HFFc6 (cell line): ENCODE measurements at regions not wholly inside any gene's neighbourhood (a gene's known extent, or its start where the extent isn't known, plus 50 kb on each side); places are given as distances from the start of the nearest gene placed in this dataset.
A peak's percentile ranks its signal among the peaks of the same experiment; 100 is the strongest.

Source experiments
- DNase-seq: peaks from one replicate; pipeline ENCODE4 v3.0.0-alpha.2; 2018
- H3K27ac Mint-ChIP-seq: 2 replicates; pipeline ENCODE4 v1.8.0; 2020; ENCODE audit warnings: mild to moderate bottlenecking, mixed read lengths
- H3K27me3 Mint-ChIP-seq: 2 replicates; pipeline ENCODE4 v1.8.0; 2021; ENCODE audit warnings: mild to moderate bottlenecking, moderate library complexity, mixed read lengths; ENCODE audit not compliant: insufficient read depth
- H3K36me3 Mint-ChIP-seq: 2 replicates; pipeline ENCODE4 v1.8.0; 2021; ENCODE audit warnings: low read depth, mixed read lengths
- H3K4me1 Mint-ChIP-seq: 2 replicates; pipeline ENCODE4 v1.8.0; 2020; ENCODE audit warnings: low read depth, mixed read lengths
- H3K4me3 Mint-ChIP-seq: 2 replicates; pipeline ENCODE4 v1.8.0; 2020; ENCODE audit warnings: mild to moderate bottlenecking, moderate library complexity, mixed read lengths
- H3K9me3 Mint-ChIP-seq: 2 replicates; pipeline ENCODE4 v1.8.0; 2020; ENCODE audit warnings: mild to moderate bottlenecking, mixed read lengths
- CTCF ChIP-seq: fragments of 200-600 bp; sonication (generic); IDR thresholded peaks from 2 replicates; pipeline ENCODE4 v1.5.0; 2021; ENCODE audit warnings: antibody characterized with exemption, mild to moderate bottlenecking

- no peak for DNase-seq
- H3K4me3 Mint-ChIP-seq = no peak overlapping the region
Observed at GRCh38 chr2:191515551-191515950, 162.4 kb upstream of the NABP1 start.

GRCh38 chr2:191516260-191516659, 161.7 kb upstream of the NABP1 start:
- H3K4me1 Mint-ChIP-seq = peaks cover 23% of the 10 kb centered on the region
- DNase-seq = no peak
- no peak overlapping the region for H3K4me3 Mint-ChIP-seq
- H3K36me3 Mint-ChIP-seq = no peaks in the 10 kb centered on the region
- no peaks in the 10 kb centered on the region for H3K9me3 Mint-ChIP-seq
- peaks cover 1% of the 10 kb centered on the region; the same call in 1 of the 2 replicates for H3K27me3 Mint-ChIP-seq
- H3K27ac Mint-ChIP-seq = no peak overlapping the region
- TF ChIP-seq CTCF = no peak

More at GRCh38 chr2:191515551-191515950, 162.4 kb upstream of the NABP1 start:
- Mint-ChIP-seq H3K27ac (no peak overlapping the region), H3K36me3 (no peaks in the 10 kb centered on the region), H3K27me3 (peaks cover 1% of the 10 kb centered on the region; the same call in 1 of the 2 replicates), H3K4me1 (peaks cover 23% of the 10 kb centered on the region), H3K9me3 (no peaks in the 10 kb centered on the region)
- TF ChIP-seq CTCF = no peak

- no peak overlapping the region for H3K4me3 Mint-ChIP-seq
- peaks cover 12% of the 10 kb centered on the region for H3K4me1 Mint-ChIP-seq
- H3K9me3 Mint-ChIP-seq = no peaks in the 10 kb centered on the region
- H3K27ac Mint-ChIP-seq = no peak overlapping the region
- TF ChIP-seq CTCF = peak; percentile 95
- H3K36me3 Mint-ChIP-seq = no peaks in the 10 kb centered on the region
- DNase-seq = peak; percentile 42
- H3K27me3 Mint-ChIP-seq = no peaks in the 10 kb centered on the region
Observed at GRCh38 chr2:191521608-191522208, 156.2 kb upstream of the NABP1 start.

- no peak overlapping the region for H3K27ac Mint-ChIP-seq
- peaks cover 4% of the 10 kb centered on the region for H3K4me1 Mint-ChIP-seq
- no peak for DNase-seq
- no peak overlapping the region for H3K4me3 Mint-ChIP-seq
- no peaks in the 10 kb centered on the region for H3K27me3 Mint-ChIP-seq
- no peaks in the 10 kb centered on the region for H3K36me3 Mint-ChIP-seq
- TF ChIP-seq CTCF = no peak
- H3K9me3 Mint-ChIP-seq = no peaks in the 10 kb centered on the region
Observed at GRCh38 chr2:191522478-191523120, 155.3 kb upstream of the NABP1 start.

- DNase-seq = no peak
- Mint-ChIP-seq H3K4me3 (no peak overlapping the region), H3K27ac (no peak overlapping the region), H3K9me3 (no peaks in the 10 kb centered on the region), H3K36me3 (no peaks in the 10 kb centered on the region), H3K4me1 (no peaks in the 10 kb centered on the region), H3K27me3 (no peaks in the 10 kb centered on the region; the same call in none of the 2 replicates)
- no peak for TF ChIP-seq CTCF
Observed at GRCh38 chr2:191526091-191526490, 151.8 kb upstream of the NABP1 start.
